Mammary epithelial cell (primary cell): ENCODE measurements at regions not wholly inside any gene's neighbourhood (a gene's known extent, or its start where the extent isn't known, plus 50 kb on each side); places are given as distances from the start of the nearest gene placed in this dataset.
"Not testable (repeated sequence)": the region's sequence is repeated elsewhere in the genome, so short reads cannot be mapped to it uniquely, and the experiment has no call there.

Source experiments
- CTCF ChIP-seq, 2 donors: IDR thresholded peaks in 1 of 2; conservative IDR thresholded peaks in 1 of 2; 2 replicates each; pipeline ENCODE4 v1.5.1; 2011 to 2012; ENCODE audit warnings: inconsistent platforms in 2 of 2, low read length in 2 of 2, mild to moderate bottlenecking in 2 of 2, control low read depth in 1 of 2, low read depth in 1 of 2; ENCODE audit not compliant: insufficient read depth in 1 of 2; ENCODE audit errors: extremely low read depth in 1 of 2
- EZH2 ChIP-seq: IDR thresholded peaks from 2 replicates; pipeline ENCODE4 v1.6.1; 2012; ENCODE audit warnings: low read length, inconsistent platforms, borderline replicate concordance

- not testable (repeated sequence) for TF ChIP-seq CTCF (conservative IDR thresholded peaks at IDR 0.05 in 1 of 2, IDR thresholded peaks at IDR 0.05 in 1 of 2; ENCODE audit: extremely low read depth in 1 of 2, insufficient read depth in 1 of 2, low read depth in 1 of 2, low read length in 2 of 2); EZH2
Measured at GRCh38 chr21:14027235-14027869, 183.4 kb downstream of the LIPI start.
